ENCODE measurements at regions not wholly inside any gene's neighbourhood (a gene's known extent, or its start where the extent isn't known, plus 50 kb on each side); places are given as distances from the start of the nearest gene placed in this dataset.

DNA sequence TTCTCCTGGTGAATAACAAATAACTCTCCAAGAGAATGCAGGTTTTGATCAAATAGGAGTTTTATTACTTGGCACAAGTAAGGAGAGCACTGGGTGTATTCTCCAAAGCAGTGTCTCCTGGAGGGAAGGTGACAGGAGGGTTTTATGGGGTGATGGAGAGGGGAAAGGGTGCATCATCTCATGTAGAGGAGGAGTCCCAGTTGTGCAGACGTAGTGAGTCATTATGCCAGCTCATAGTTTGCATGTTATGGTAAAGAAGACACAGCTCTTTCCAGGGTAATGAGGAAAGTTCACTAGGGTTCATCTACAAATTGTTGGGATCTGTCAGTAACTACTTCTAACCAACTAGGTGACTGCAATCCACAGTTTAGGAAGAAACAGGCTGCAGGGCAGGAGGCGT lies 347.9 kb upstream of the MEOX2 start:
- ChIA-PET CTCF (no interaction called here), POLR2A (no interaction called here)
- DNase-seq (ENCODE audit: extremely low spot score), result no peak
- TF ChIP-seq BHLHE40 (IDR thresholded peaks at IDR 0.05; ENCODE audit: borderline replicate concordance) (no peak), ZNF384 (IDR thresholded peaks at IDR 0.05) (no peak), CTBP1 (IDR thresholded peaks at IDR 0.05; ENCODE audit: borderline replicate concordance) (no peak), TARDBP (IDR thresholded peaks at IDR 0.05) (no peak), L3MBTL2 (conservative IDR thresholded peaks at IDR 0.05) (no peak)

DNA sequence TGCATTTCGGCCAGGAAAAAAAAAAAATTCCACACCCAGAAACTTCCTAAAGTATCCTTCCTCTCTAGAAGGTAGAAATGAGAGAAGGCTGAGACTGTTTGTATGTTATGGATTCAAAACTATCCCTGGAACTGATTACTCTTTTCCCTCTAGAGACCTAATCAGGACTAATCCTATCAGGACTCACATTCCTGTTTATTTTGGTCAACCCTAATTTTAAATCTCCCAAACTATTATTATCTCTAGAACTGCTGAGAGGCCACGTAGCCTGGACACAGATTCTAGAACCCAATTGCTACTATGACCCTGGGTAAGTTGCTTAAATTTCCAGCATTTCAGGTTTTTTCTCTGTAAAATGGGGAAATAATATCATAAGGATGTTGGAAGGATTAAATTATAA lies 346.8 kb upstream of the MEOX2 start:
- no peak for DNase-seq (ENCODE audit: extremely low spot score)
- TF ChIP-seq ZNF384 (IDR thresholded peaks at IDR 0.05) (no peak), HDGF (IDR thresholded peaks at IDR 0.05; ENCODE audit: borderline replicate concordance) (no peak), SP1 (IDR thresholded peaks at IDR 0.05) (no peak), TARDBP (IDR thresholded peaks at IDR 0.05) (no peak), FOXA1 (IDR thresholded peaks at IDR 0.05) (no peak), FOXM1 (IDR thresholded peaks at IDR 0.05; ENCODE audit: borderline replicate concordance) (no peak), BHLHE40 (IDR thresholded peaks at IDR 0.05; ENCODE audit: borderline replicate concordance) (no peak), CTBP1 (IDR thresholded peaks at IDR 0.05; ENCODE audit: borderline replicate concordance) (no peak), L3MBTL2 (conservative IDR thresholded peaks at IDR 0.05) (no peak), LEF1 (IDR thresholded peaks at IDR 0.05; ENCODE audit: borderline replicate concordance) (no peak), SUZ12 (IDR thresholded peaks at IDR 0.05) (no peak)
- TF ChIP-seq, protein P1, sequence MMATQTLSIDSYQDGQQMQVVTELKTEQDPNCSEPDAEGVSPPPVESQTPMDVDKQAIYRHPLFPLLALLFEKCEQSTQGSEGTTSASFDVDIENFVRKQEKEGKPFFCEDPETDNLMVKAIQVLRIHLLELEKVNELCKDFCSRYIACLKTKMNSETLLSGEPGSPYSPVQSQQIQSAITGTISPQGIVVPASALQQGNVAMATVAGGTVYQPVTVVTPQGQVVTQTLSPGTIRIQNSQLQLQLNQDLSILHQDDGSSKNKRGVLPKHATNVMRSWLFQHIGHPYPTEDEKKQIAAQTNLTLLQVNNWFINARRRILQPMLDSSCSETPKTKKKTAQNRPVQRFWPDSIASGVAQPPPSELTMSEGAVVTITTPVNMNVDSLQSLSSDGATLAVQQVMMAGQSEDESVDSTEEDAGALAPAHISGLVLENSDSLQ (IDR thresholded peaks at IDR 0.05), result no peak
- ChIA-PET POLR2A (no interaction called here), CTCF (no interaction called here)

DNA sequence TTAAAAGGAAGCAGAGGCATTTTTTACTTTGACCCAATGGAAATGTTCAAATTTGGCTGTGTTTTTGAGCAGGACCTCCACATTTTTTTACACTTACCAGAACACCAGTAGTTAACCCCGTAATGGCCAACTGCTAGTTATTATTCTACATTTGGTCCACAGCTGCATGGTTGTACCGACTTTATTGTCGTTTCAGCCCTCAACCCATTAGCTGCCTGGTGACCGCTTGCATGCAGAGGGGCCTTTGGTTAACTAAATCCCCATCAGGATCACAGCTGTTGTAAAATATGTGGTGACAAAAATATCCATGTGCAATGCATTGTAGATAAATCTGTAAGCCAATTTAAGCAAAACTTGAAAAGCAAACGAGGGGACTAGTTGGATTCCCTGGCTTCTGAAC lies 342.2 kb upstream of the MEOX2 start:
- CTCF ChIA-PET, result no interaction called here
- TF ChIP-seq FOXK2 (IDR thresholded peaks at IDR 0.05), result no peak
- no peak for TF ChIP-seq ZNF384 (IDR thresholded peaks at IDR 0.05)
- TF ChIP-seq BHLHE40 (IDR thresholded peaks at IDR 0.05; ENCODE audit: borderline replicate concordance), result no peak
- TF ChIP-seq FOXA1 (IDR thresholded peaks at IDR 0.05), result no peak
- no peak for TF ChIP-seq HDGF (IDR thresholded peaks at IDR 0.05; ENCODE audit: borderline replicate concordance)
- TF ChIP-seq CTBP1 (IDR thresholded peaks at IDR 0.05; ENCODE audit: borderline replicate concordance), result no peak
- TF ChIP-seq TARDBP (IDR thresholded peaks at IDR 0.05), result no peak
- TF ChIP-seq SP1 (IDR thresholded peaks at IDR 0.05), result no peak
- no peak for TF ChIP-seq ARNT (IDR thresholded peaks at IDR 0.05)
- TF ChIP-seq, protein P1 (IDR thresholded peaks at IDR 0.05), result no peak
- TF ChIP-seq L3MBTL2 (conservative IDR thresholded peaks at IDR 0.05), result no peak
- no peak for TF ChIP-seq ELF4 (IDR thresholded peaks at IDR 0.05)
- no peak for TF ChIP-seq NFRKB (IDR thresholded peaks at IDR 0.05)
- TF ChIP-seq SUZ12 (IDR thresholded peaks at IDR 0.05), result no peak
- POLR2A ChIA-PET, result no interaction called here
- DNase-seq (ENCODE audit: extremely low spot score), result no peak

DNA sequence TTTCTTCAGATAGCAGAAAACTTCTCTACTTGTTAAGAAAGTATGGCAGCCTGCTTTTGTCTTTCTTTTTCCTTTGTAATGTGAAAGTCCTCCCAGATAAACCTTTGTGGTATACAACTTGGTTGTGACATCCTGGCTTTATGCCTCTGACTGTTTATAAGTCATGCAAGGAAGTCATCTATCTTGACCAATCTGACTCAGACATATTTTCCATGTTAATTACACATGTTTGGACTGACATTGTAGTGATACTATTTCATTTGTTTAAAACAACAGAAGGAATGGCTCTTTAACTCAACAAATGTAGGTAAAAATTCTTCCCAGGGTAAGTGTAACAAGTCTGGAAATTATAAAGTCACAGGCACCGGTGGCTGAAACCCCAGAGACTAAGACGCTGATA lies 341.6 kb upstream of the MEOX2 start:
- CTCF ChIA-PET, result no interaction called here
- POLR2A ChIA-PET, result no interaction called here
- DNase-seq (ENCODE audit: extremely low spot score), result no peak
- TF ChIP-seq L3MBTL2 (conservative IDR thresholded peaks at IDR 0.05) (no peak), FOXM1 (IDR thresholded peaks at IDR 0.05; ENCODE audit: borderline replicate concordance) (no peak), LEF1 (IDR thresholded peaks at IDR 0.05; ENCODE audit: borderline replicate concordance) (no peak)

DNA sequence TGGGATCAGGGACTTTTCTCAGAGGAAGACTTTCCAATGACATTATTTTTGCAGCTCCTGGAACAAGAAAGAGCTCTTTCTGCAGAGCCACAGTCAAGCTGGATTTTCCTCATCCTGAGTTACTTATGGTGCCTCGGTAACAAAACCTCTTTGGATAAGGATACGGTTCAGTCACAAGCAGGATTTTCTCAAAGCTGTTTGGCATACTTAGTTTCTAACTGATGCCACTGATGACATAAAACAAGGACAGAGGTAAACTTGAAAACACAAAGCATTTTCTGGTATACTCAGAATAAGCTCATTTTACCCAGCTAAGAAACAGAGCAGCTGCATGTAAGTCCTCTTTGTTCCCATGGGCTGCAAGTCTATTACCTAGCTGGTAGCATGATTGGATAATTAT lies 340.9 kb upstream of the MEOX2 start:
- ChIA-PET POLR2A (no interaction called here), CTCF (no interaction called here)
- no peak for DNase-seq (ENCODE audit: extremely low spot score)
- TF ChIP-seq SP1 (IDR thresholded peaks at IDR 0.05), result no peak
- no peak for TF ChIP-seq HDGF (IDR thresholded peaks at IDR 0.05; ENCODE audit: borderline replicate concordance)
- no peak for TF ChIP-seq LEF1 (IDR thresholded peaks at IDR 0.05; ENCODE audit: borderline replicate concordance)
- TF ChIP-seq, protein P1 (IDR thresholded peaks at IDR 0.05), result no peak
- TF ChIP-seq FOXA1 (IDR thresholded peaks at IDR 0.05), result no peak
- no peak for TF ChIP-seq NFRKB (IDR thresholded peaks at IDR 0.05)
- TF ChIP-seq BHLHE40 (IDR thresholded peaks at IDR 0.05; ENCODE audit: borderline replicate concordance), result no peak
- no peak for TF ChIP-seq ELF4 (IDR thresholded peaks at IDR 0.05)
- no peak for TF ChIP-seq ARNT (IDR thresholded peaks at IDR 0.05)
- TF ChIP-seq ZNF384 (IDR thresholded peaks at IDR 0.05), result no peak
- TF ChIP-seq TARDBP (IDR thresholded peaks at IDR 0.05), result no peak
- TF ChIP-seq L3MBTL2 (conservative IDR thresholded peaks at IDR 0.05), result no peak
- no peak for TF ChIP-seq SUZ12 (IDR thresholded peaks at IDR 0.05)
- no peak for TF ChIP-seq FOXM1 (IDR thresholded peaks at IDR 0.05; ENCODE audit: borderline replicate concordance)
- TF ChIP-seq CTBP1 (IDR thresholded peaks at IDR 0.05; ENCODE audit: borderline replicate concordance), result no peak
- no peak for TF ChIP-seq FOXK2 (IDR thresholded peaks at IDR 0.05)

DNA sequence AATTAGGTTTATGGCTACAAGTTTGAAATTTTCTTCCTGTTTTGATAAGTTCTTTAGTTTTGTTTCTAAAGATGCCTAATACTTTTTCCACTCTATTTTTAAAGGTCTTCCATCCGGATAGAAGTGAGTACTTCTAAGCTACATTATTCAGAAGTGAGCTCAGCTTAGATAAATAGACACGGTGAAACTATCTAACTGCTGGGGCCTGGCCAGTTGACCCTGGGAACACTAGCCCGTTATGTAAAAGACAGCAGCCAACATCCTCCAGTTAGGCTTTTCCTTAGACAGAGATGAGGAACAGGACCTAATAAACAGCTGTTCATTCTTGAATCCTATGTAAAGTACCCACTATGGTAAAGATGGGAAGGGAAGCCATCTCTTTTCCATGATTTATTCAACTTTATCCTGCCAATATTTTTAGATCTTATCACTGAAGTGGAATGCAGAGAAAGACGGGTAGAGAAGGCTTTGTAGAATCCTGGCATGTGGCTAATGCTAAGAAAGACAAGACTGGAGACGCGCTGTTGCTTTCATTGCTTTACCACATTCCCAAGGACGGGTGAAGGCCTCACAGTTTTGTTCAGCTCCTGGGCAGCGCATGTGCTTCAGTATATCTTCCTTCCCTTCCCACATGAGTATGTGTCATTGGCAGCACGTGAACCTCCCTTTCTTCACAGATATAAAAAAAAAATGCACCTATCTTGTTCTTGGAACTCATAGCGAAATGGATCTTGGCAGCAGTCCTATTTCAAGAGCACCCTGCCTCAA lies 340.0 kb upstream of the MEOX2 start:
- TF ChIP-seq CTBP1 (IDR thresholded peaks at IDR 0.05; ENCODE audit: borderline replicate concordance) (no peak), L3MBTL2 (conservative IDR thresholded peaks at IDR 0.05) (no peak), ZNF384 (IDR thresholded peaks at IDR 0.05) (no peak), SP1 (IDR thresholded peaks at IDR 0.05) (no peak), FOXA1 (IDR thresholded peaks at IDR 0.05) (no peak)
- ChIA-PET POLR2A (no interaction called here), CTCF (interaction anchor here (0.5 kb wide), 1 partner anchor 9 kb away, joined by 3 read pairs; no protein-coding TSS in a partner anchor)
- no peak for DNase-seq (ENCODE audit: extremely low spot score)
